Chondrocyte (in vitro differentiated cells): ENCODE measurements at regions not wholly inside any gene's neighbourhood (a gene's known extent, or its start where the extent isn't known, plus 50 kb on each side); places are given as distances from the start of the nearest gene placed in this dataset.
"Not testable (repeated sequence)": the region's sequence is repeated elsewhere in the genome, so short reads cannot be mapped to it uniquely, and the experiment has no call there.

Experiments used
- DNase-seq: peaks from one replicate; pipeline ENCODE4 v3.0.0; 2021; ENCODE audit warnings: mixed read lengths, low spot score
- H3K27ac Mint-ChIP-seq: one replicate; pipeline ENCODE4 v1.8.0; 2021; ENCODE audit warnings: mild to moderate bottlenecking, moderate library complexity, mixed read lengths; ENCODE audit not compliant: unreplicated experiment
- H3K27me3 Mint-ChIP-seq: 2 replicates; pipeline ENCODE4 v1.8.0; 2021; ENCODE audit warnings: low read depth, mixed read lengths
- H3K36me3 Mint-ChIP-seq: 2 replicates; pipeline ENCODE4 v1.8.0; 2021; ENCODE audit warnings: low read depth, mixed read lengths
- H3K4me1 Mint-ChIP-seq: 2 replicates; pipeline ENCODE4 v1.8.0; 2021; ENCODE audit warnings: low read depth, mild to moderate bottlenecking, mixed read lengths
- H3K4me3 Mint-ChIP-seq: one replicate; pipeline ENCODE4 v1.8.0; 2021; ENCODE audit warnings: mild to moderate bottlenecking, moderate library complexity, mixed read lengths; ENCODE audit not compliant: unreplicated experiment
- H3K9me3 Mint-ChIP-seq: 2 replicates; pipeline ENCODE4 v1.8.0; 2021; ENCODE audit warnings: low read depth, mixed read lengths

GRCh38 chr16:15307184-15307583 lies 70.9 kb downstream of the NPIPA5 start:
- DNase-seq, H3K36me3 Mint-ChIP-seq, H3K27ac Mint-ChIP-seq, H3K9me3 Mint-ChIP-seq, H3K4me3 Mint-ChIP-seq, H3K4me1 Mint-ChIP-seq, H3K27me3 Mint-ChIP-seq: not testable (repeated sequence)

- H3K36me3 Mint-ChIP-seq, H3K27ac Mint-ChIP-seq, H3K9me3 Mint-ChIP-seq, H3K4me1 Mint-ChIP-seq, H3K27me3 Mint-ChIP-seq, H3K4me3 Mint-ChIP-seq, DNase-seq: not testable (repeated sequence)
Measured at GRCh38 chr16:15305889-15306288, 72.2 kb downstream of the NPIPA5 start.

- H3K27ac Mint-ChIP-seq, H3K36me3 Mint-ChIP-seq, H3K27me3 Mint-ChIP-seq, H3K4me3 Mint-ChIP-seq, H3K9me3 Mint-ChIP-seq, DNase-seq, H3K4me1 Mint-ChIP-seq: not testable (repeated sequence)
Measured at GRCh38 chr16:15303667-15304324, 74.3 kb downstream of the NPIPA5 start.

- H3K4me3 Mint-ChIP-seq, H3K9me3 Mint-ChIP-seq, H3K36me3 Mint-ChIP-seq, H3K4me1 Mint-ChIP-seq, H3K27me3 Mint-ChIP-seq, DNase-seq, H3K27ac Mint-ChIP-seq: not testable (repeated sequence)
Measured at GRCh38 chr16:15297104-15297503, 81.0 kb downstream of the NPIPA5 start.

GRCh38 chr16:15274796-15275195 lies 103.3 kb downstream of the NPIPA5 start:
- H3K4me1 Mint-ChIP-seq, H3K27me3 Mint-ChIP-seq, H3K36me3 Mint-ChIP-seq, H3K4me3 Mint-ChIP-seq, DNase-seq, H3K27ac Mint-ChIP-seq, H3K9me3 Mint-ChIP-seq: not testable (repeated sequence)

- H3K4me1 Mint-ChIP-seq, H3K27ac Mint-ChIP-seq, H3K27me3 Mint-ChIP-seq, DNase-seq, H3K9me3 Mint-ChIP-seq, H3K4me3 Mint-ChIP-seq, H3K36me3 Mint-ChIP-seq: not testable (repeated sequence)
Measured at GRCh38 chr16:15273964-15274363, 104.1 kb downstream of the NPIPA5 start.

- not testable (repeated sequence) for H3K4me3 Mint-ChIP-seq, DNase-seq, H3K36me3 Mint-ChIP-seq, H3K9me3 Mint-ChIP-seq, H3K27me3 Mint-ChIP-seq, H3K27ac Mint-ChIP-seq, H3K4me1 Mint-ChIP-seq
Measured at GRCh38 chr16:15266941-15267340, 111.2 kb downstream of the NPIPA5 start.

GRCh38 chr16:15262212-15262611 lies 115.9 kb downstream of the NPIPA5 start:
- not testable (repeated sequence) for H3K4me3 Mint-ChIP-seq, H3K4me1 Mint-ChIP-seq, H3K27ac Mint-ChIP-seq, H3K27me3 Mint-ChIP-seq, H3K9me3 Mint-ChIP-seq, H3K36me3 Mint-ChIP-seq, DNase-seq

GRCh38 chr16:15247971-15248370 lies 130.1 kb downstream of the NPIPA5 start:
- not testable (repeated sequence) for H3K4me1 Mint-ChIP-seq, H3K27me3 Mint-ChIP-seq, H3K4me3 Mint-ChIP-seq, H3K9me3 Mint-ChIP-seq, H3K36me3 Mint-ChIP-seq, DNase-seq, H3K27ac Mint-ChIP-seq

- not testable (repeated sequence) for H3K4me3 Mint-ChIP-seq, H3K36me3 Mint-ChIP-seq, H3K27ac Mint-ChIP-seq, H3K27me3 Mint-ChIP-seq, DNase-seq, H3K4me1 Mint-ChIP-seq, H3K9me3 Mint-ChIP-seq
Measured at GRCh38 chr16:15236674-15237323, 141.3 kb downstream of the NPIPA5 start.
